ENCODE measurements at regions not wholly inside any gene's neighbourhood (a gene's known extent, or its start where the extent isn't known, plus 50 kb on each side); places are given as distances from the start of the nearest gene placed in this dataset.
A peak's percentile ranks its signal among the peaks of the same experiment; 100 is the strongest.
"Not testable (repeated sequence)": the region's sequence is repeated elsewhere in the genome, so short reads cannot be mapped to it uniquely, and the experiment has no call there.

DNA sequence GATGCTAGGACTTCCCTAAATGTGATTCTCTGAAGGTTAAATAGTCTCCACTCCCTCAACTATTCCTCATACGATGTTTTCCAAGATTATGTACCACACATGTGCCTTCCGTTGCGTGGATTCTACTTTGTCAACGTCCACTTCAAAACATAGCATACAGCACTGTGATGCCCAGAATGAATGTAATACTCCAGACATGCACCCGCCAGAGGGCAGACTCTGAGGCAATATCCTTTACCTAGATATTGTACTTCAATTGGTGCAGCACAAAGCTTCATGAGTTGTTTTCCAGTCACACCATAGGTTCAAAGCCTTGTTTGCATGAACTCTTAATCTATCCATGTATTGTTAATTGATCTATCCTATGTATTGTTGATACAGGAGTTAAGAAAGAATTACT lies 201.0 kb upstream of the NABP1 start:
- no peak for DNase-seq

DNA sequence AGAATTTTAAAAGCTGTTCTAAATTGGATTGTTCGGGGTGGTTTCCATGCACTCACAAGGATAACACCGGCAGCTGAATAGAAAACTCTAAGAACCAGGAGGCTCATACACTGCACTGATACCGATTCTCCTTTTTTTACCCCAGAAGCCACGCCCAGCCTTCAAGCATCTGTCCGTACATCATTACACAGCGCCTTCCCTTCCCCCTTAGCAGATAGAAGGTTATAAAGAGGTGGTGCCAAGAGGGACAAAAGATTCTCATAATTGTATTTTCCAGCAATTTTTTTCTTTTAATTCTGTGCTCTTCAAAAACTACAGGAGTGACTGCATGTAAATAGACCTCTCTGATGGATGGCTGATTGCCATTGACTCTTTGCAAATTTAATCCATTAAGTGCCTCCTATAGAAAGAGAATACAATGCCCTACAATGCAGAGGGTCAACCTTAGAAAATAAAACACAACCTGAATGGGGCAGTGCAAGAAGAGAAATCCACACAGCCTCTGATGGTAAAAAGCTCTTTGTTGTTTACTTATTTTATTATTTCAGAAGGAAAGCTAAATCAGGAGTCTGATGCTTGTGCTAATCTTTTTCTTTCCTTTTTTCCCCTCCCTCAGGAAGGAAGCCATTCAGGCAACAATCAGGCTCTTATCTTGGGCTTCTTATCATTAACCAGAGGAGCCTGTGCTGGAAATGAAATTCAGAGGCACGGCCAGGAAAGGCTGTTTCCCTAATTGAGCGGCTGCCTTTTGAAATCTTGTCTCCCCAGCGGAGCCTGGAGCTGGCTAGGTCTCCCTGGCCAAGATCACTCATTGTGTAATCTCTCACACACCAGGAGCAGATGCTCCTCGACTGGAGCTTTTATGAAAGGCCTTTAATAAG lies 198.9 kb upstream of the NABP1 start:
- DNase-seq: peak; percentile 14

DNA sequence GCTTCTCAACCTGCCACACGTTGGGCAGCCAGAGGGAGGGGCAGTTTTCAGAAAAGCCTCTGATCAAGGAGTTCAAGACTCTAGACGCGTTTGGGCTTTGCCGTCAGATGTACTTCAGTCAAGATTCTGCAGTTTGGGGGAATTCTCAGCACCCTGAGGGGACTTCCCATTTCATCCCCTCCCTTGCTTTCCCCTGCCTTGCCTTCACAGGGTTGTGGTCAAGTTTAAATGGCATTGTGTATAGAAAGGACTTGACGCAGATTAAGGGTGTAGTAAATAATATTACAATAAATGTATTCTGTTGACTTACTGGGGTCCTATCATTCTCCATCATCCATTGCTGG lies 198.3 kb upstream of the NABP1 start:
- no peak for DNase-seq

DNA sequence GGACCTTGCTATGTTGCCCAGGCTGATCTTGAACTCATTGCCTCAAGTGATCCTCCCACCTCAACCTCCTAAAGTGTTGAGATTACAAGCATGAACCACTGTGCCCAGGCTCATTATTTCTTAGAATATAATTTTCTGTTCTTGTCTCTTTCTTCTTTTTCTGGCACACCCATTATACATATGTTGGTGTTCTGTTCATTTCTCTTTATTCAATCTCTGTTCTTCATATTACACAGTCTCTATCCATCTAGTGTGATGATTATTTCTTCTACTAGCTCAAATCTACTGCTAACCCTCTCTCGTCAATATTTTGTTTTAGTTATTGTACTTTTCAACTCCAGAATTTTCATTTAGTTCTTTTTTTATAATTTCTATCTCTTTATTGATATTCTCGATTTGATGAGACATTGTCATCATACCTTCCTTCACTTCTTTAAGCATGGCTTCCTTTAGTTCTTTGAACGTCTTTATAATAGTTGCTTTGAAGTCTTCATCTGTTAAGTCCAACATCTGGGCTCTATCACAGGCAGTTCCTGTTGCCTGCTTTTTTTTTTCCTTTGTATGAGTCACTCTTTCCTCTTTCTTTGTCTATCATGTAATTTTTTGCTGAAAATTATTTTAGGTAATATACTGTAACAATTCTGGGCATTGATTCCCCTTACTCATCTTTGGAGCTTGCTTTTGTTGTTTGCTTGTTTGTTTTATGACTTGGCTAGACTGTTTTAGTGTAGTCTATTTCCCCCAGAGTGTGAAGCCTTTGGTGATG lies 196.4 kb upstream of the NABP1 start:
- DNase-seq: no peak

DNA sequence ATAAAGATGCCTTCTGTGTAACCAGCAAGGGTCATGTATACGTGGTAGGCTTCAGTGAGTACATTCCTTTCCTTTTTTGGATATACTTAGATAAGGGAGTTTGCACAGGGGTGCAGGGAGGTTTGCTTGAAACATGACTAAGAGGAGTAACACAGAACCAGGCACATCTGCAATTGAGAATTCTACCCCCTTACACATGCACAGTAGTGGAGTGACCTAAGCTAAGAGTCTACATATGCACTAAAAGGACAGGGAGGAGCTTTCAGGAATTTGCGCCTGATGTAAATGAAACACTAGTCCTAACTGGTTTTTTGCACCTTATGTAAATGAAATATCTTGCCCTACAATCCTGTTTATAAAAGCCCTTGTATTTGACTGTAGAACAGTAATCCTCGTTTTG lies 194.8 kb upstream of the NABP1 start:
- no peak for DNase-seq

DNA sequence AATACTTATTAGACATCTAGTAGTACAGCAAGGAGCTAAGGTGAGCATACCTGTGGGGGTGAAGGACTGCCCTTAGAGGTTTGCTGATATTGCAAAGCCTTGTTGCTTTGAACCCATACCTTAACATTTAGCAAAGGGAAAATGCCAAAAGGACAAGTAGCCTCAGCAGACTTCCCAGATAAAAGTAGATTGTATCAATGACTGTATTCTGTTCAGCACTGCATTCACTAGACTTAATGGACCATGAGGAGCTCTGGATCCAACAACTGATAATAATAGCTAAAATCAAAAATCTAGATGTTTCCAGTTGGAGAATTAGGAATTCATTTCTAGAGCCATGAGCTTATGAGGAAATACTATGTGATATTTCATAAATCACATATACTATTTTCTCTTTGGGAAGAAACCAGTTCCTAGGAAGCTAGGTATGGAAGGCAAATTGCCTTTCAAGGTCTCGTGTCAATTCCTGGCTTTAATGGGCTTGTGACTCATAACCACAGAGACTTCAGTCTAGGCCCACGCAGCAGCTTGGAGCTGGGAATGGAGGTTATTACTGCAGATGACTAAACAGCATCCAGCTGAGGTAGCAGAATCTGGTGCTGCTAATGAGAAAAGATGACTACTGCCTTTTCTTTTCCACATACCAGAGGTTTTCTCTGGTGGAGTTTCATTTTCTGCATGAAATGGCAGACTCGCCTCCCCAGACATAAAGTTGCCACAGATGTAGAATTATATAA lies 191.2 kb upstream of the NABP1 start:
- DNase-seq: no peak

DNA sequence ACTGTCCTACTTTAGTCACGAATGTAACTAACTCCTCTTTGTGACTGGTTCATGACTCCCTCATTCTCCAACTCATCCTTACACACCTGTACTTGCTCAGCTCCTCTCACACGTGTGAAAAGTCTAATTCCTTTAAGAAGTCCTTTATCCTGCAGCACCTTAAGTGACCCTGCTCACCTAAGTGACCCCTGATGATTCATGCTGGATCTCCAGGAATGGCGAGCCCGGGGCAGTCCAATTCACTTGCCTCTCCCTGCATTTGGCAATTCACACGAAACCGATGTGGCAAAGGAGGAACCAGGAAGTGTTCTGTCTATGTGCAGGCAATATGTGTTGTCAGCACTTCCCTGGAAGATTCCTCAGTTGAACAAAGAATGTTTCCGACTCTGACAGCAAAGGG lies 189.8 kb upstream of the NABP1 start:
- DNase-seq: no peak

DNA sequence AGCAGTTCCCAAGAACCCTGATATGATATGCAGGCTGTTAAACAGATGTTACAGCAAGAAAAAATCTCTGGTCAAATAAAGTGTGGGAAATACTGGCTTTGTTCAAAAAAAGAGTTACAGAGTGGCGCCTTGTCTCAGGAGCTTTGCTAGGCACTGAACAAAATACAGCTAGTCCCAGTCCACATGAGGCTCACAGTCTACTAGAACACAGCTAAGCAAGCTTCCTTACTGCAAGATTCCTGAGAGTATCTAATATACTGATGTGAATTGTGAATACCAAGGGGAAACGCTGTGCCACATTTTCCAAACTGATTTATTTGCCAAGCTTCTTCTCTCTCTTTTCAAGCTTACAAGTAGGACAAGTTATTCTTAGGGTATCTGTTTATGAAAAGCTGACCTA lies 188.8 kb upstream of the NABP1 start:
- no peak for DNase-seq

DNA sequence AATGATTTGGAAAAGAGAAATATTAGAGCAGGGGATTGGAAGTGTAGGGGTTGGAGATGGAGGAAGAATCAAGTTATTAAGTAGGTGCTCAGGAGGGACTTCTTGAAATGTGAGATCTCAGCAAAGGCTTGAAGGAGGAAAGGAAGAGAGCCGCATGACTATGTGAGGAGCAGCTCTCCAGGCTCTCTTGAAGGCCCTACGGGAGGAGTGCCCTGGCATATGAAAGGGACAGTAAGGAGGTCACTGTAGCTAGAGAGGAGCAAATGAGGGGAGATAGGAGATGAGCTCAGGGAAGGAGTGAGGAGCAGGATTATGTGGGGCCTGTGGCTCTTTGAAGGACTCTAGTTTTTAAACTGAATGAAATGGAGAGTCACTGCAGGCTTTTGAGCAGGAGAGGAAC lies 181.1 kb upstream of the NABP1 start:
- DNase-seq: no peak

DNA sequence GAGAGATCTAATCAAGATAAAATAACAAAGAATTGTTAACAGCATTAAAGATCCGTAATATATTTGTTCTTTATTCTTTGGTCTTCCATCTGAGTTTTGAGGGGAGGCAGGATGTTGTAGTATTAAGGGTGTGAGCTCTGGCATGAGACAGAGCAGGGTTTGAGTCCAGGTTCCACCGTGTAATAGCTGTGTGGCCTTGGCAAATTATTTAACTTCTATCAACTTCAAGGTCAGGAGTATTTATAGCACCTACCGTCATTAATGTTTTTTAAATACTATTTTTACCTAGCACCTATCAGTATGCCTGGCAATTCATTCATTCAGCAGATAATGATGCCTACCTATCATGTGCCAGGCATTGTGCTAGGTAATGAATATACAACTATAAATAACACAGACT lies 180.1 kb upstream of the NABP1 start:
- no peak for DNase-seq

DNA sequence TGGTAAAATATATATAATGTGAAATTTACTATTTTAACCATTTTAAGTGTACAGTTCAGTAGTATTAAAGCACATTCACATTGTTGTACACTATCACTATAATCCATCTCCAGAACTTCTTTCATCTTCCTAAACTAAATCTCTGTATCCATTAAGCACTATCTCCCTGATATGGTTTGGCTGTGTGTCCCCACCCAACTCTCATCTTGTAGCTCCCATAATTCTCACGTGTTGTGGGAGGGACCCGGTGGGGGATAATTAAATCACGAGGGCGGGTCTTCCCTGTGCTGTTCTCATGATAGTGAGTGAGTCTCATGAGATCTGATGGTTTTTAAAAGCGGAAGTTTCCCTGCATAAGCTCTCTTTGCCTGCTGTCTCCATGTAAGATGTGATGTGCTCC lies 178.9 kb upstream of the NABP1 start:
- DNase-seq: no peak

DNA sequence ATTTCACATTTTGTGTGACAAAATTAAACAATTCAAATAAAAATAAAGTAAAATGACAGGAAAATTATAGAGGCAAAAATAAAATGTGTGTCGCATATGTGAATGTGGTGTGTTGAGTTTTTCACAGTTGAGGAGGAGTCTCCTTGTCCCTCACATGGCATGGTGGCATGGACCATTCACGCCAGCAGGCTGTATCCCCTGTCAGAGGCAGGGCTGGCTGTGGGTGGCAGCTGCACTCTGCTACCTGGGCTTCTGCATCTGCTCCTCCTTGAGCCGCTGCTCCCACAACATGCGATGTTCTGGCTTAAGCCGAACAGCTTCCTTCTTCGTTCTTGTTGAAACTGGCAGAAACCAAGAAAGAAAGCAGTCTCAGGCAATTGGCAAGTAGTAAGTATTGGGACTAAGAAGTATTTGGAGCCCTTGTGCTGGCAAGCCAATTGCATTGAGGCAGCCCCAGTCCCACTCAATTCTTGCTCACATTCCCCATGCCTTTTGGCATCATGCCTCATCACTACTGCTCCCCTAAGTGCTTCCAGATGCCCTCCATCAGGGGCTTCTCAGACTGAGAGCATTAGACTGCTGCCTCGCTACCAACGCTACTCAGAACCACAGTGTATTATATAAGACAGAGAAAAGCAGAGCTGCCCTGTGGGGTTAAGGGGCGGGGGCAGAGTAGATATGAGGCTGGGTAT lies 177.9 kb upstream of the NABP1 start:
- DNase-seq: no peak

DNA sequence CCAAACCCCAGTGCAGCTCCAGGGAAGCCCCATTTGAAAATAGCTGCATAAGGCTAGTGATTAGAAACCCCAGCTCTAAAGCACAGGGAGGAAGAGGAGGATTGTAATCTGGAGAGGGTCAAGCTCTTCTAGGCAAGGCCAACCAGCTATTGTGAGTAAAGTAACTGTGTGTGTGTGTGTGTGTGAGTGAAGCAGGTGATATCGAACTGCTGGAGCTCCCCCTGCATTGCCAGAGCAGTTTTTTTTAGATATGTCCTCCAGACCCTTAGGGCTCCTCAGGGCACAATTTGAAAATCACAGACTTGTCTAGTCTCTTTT lies 177.4 kb upstream of the NABP1 start:
- DNase-seq: no peak

DNA sequence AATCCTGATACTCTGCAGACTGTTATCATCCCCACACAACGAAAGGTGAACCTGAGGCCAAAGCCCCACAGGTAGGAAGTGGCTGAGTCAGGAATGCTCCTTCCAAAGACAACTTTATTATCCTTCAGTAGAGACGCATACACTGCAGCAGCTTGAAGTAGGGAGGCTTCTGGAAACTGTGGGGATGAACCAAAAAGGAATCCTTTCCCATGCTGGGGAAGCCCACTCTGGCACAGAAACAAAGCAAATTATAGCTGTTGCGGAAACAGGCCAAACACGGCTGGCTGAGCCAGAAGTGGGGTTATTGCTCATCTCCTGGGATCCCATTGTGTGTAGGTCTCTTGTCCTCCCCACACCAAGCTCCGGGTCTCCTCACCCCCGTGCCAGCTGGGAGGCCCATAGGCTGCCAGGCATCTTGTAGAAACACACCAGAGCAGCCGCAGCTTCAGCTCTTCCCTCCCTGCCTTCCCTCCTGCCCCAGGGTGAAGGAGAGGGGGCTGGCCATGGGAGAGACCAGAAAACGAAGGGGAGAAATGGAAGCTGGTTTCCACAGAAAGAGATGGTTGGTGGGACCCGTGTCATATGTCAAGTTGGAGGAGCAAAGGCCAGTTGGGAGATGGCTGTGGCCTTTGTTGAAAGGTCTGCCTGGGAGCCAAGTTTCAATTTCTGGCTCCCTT lies 176.9 kb upstream of the NABP1 start:
- DNase-seq: no peak

DNA sequence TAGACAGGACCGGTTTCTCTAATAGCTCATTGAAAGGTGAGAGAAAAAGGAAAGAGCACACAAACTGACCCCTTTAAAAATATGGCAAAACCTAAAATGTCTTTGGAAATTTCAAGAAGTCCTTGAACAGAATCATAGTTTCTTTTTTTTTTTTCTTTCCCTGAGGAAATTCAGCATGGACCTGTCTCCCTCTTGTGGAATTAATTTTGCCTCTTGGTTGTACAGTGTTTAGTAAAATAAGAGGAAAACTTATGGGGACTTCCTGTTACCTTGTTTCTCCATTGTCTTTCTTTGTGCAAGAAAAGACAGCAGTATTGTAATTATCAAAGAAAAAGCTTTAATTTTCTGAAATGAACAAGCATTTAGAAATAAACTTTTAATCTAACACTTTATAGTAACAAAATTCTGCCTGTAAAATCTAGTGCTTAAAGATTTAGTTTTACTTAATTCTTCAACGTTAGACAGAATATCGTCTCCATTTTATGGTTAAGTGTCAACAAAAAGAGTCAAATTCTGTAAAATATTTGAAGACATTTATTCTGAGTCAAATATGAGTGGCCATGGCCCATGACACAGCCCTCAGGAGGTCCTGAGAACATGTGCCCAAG lies 176.3 kb upstream of the NABP1 start:
- DNase-seq: no peak

DNA sequence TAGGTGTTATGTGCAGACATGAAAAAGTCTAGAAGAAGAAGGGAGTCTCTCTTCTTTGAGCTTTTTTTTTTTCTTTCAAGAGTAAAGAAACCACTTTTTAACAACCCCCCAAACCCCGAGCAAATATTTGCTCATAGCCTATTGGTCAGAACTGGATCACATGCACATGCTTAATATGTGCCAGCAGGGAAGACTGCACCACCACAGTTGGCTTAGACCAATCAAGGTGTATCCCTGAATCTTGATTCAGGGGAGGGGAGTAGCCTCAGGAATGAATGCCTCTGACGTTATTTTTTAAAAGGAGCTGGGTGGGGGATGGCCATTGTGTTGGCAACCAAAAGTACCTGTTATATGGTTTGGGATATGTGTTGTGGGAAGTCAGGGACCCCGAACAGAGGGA lies 171.4 kb upstream of the NABP1 start:
- DNase-seq: no peak

DNA sequence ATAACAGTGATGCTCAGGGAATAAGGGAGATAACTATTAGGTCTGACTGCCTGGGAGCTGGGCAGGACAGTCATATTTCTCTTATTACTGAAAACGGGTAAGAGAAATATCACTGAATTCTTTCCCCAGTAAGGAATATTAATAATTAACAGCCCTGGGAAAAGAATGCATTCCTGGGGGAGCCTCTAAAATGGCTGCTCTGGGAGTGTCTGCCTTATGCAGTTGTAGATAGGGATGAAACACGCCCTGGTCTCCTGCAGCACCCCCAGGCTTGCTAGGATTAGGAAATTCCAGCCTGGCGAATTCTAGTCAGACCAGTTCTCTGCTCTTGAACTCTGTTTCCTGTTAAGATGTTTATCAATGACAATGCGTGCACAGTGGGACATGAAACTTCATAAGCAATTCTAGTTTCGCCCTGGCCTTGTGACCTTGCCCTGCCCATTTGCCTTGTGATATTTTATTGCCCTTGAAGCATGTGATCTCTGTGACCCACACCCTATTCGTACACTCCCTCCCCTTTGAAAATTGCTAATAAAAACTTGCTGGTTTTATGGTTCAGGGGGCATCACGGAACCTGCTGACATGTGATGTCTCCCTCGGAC lies 170.6 kb upstream of the NABP1 start:
- DNase-seq: not testable (repeated sequence)

DNA sequence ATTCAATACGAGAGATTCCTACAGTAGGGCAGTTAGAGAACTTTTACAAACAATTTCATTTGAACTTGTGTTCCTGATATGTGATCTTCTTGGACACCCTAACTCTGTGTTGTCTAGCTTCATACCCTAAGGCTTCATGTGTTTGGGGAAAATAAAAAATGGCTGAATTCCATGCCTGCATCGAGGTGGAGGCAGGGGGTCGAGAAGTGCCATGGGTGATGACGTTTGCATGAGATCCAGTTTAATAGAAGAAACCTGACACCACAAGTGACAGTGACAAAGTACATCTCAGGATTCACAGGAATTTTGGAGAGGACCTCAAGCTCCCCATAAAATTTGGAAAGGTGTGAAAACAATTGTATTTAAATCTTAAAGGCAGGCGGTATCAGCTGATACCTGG lies 169.2 kb upstream of the NABP1 start:
- no peak for DNase-seq

DNA sequence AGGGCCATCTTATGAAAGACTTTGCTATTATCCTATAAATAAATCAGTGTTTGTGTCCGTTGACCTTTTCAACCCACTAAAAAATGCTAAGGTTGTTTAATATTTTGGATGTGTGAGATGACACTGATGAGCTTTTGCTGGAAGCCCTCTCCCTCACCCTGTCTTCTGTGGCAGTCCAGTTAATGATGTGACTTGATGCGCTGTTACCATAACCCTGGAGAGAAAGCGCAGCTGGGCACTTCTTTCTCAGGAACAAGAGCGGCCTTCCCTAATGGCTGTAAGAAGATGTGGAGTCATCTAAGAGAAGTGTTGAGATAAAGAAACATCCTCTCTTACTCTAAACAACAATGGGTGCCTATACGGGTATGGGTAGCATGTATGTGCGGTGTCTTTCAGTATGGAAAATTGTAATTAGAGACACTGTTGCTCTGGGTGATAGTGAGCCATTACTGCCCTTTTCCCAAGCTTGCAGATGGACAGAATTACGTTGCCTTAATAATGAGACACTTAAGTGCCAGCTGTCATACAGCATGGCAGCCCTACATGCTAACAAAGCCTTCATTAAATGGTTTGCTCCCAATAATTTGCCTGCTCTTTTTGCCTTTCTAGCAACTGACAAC lies 165.6 kb upstream of the NABP1 start:
- DNase-seq: peak; percentile 11

DNA sequence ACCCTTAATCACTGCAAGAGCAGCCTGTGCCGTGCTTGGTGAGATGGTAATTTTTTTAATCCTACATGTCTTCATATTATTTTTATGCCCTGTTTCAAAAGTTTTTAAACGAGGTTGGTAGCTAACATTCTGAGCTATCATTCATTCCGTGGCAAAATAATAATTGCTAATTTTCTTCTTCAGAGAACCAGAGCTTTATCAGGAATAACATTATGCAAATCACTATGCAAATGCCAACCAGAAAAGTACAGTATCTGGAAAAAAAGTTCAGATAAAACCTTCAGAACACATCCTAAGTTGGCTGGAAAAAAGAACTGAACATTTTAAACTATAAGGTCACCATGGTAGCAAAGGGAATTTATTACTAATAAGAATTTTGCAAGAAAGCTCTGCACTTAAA lies 165.1 kb upstream of the NABP1 start:
- DNase-seq: no peak

DNA sequence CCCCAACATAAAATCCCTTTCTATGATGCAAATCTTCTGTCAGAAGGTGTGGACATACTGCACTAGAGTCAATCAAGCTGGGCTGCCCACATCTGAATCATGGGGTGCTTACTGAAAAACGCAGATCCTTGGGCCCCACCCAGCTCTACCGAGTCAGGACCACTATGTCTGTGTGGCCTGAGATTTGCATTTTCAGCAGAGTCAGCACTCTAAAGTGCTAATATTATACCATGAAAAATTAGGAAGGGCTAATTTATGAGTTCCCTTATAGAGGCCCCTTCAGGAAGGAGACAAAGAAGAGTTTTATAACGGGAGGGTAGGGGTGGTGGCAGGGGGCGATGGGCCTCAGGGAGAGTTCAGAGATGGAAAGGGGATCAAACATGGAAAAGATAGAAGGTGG lies 163.3 kb upstream of the NABP1 start:
- no peak for DNase-seq

DNA sequence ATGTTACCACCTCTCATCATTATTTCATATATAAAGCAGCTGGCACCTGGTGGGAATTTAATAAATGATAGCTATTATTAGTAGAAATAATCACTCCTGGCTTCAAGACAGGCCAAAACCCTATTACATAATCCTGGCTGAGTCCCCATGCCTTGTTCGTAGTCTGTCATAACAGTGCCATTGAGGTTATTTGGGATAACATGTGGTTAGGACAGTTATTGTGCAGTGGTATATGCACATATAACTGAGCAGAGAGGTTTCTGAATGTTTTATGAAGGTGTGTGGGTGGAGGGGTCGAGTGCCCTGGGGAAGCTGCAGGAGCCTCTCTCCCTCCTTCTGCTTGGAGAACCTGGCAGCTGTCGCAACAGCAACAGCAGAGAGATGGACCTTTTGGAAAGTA lies 162.4 kb upstream of the NABP1 start:
- no peak for DNase-seq

All from NCI-H69 (cell line).